PC-3 (cell line): ENCODE measurements at regions not wholly inside any gene's neighbourhood (a gene's known extent, or its start where the extent isn't known, plus 50 kb on each side); places are given as distances from the start of the nearest gene placed in this dataset.

Experiments
- ATAC-seq: fragments of 200-7000 bp; cut with Tn5 transposase; 2 replicates; pipeline ENCODE4 v1.9.1; 2020; ENCODE audit warnings: mild to moderate bottlenecking, moderate library complexity
- BruUV-seq: library from RNA; stranded (reverse); fragments of 400-500 nt; replicated peaks from 2 replicates; lab custom pipeline; 2021; lab: Mats Ljungman, UMichigan
- CTCF ChIA-PET: fragments of 300-600 bp; sonication (Branson Sonifier 250); formaldehyde crosslinking; loops from one replicate; lab custom pipeline; 2022; ENCODE audit warnings: antibody characterized with exemption; lab: Charles Lee
- POLR2A ChIA-PET: fragments of 300-600 bp; sonication (Branson Sonifier 250); formaldehyde crosslinking; loops from one replicate; lab custom pipeline; 2022; ENCODE audit warnings: antibody characterized with exemption; ENCODE audit not compliant: unreplicated experiment; lab: Charles Lee
- DNase-seq: peaks from one replicate; pipeline ENCODE4 v3.0.0-alpha.2; 2015
- H2AFZ ChIP-seq: fragments of 300-600 bp; sonication (generic); 2 replicates; pipeline ENCODE4 v1.6.0; 2016; ENCODE audit warnings: antibody characterized with exemption, low read length
- H3F3A ChIP-seq: fragments of 300-600 bp; sonication (generic); one replicate; pipeline ENCODE4 v1.6.0; 2017; ENCODE audit warnings: antibody characterized with exemption, low read length, control low read depth, mild to moderate bottlenecking; ENCODE audit not compliant: unreplicated experiment
- H3K27ac ChIP-seq: fragments of 300-600 bp; sonication (generic); 2 replicates; pipeline ENCODE4 v1.5.1; 2016; ENCODE audit warnings: mild to moderate bottlenecking, low read length
- H3K27me3 ChIP-seq: fragments of 300-600 bp; sonication (generic); 2 replicates; pipeline ENCODE4 v1.6.1; 2016; ENCODE audit warnings: low read length, mixed read lengths
- H3K36me3 ChIP-seq: fragments of 300-600 bp; sonication (generic); 2 replicates; pipeline ENCODE4 v1.6.1; 2016; ENCODE audit warnings: low read depth, mixed run types, low read length, mixed read lengths
- H3K4me1 ChIP-seq: fragments of 300-600 bp; sonication (generic); 2 replicates; pipeline ENCODE4 v1.5.1; 2016; ENCODE audit warnings: low read length; ENCODE audit not compliant: insufficient read depth
- H3K4me2 ChIP-seq: fragments of 300-600 bp; sonication (generic); 2 replicates; pipeline ENCODE4 v1.6.0; 2016; ENCODE audit warnings: low read length
- H3K4me3 ChIP-seq: fragments of 300-600 bp; sonication (generic); 2 replicates; pipeline ENCODE4 v1.5.1; 2016; ENCODE audit warnings: mild to moderate bottlenecking, low read length, mixed read lengths
- H3K79me2 ChIP-seq: fragments of 300-600 bp; sonication (generic); 2 replicates; pipeline ENCODE4 v1.6.1; 2017; ENCODE audit warnings: low read length, mixed read lengths
- H3K9ac ChIP-seq: fragments of 300-600 bp; sonication (generic); 2 replicates; pipeline ENCODE4 v1.6.0; 2016; ENCODE audit warnings: mild to moderate bottlenecking, low read length
- H3K9me2 ChIP-seq: fragments of 300-600 bp; sonication (generic); replicated peaks from 2 replicates; pipeline ENCODE4 v1.6.1; 2016; ENCODE audit warnings: mixed run types, low read length, mixed read lengths
- H3K9me3 ChIP-seq: fragments of 300-600 bp; sonication (generic); 2 replicates; pipeline ENCODE4 v1.6.1; 2016; ENCODE audit warnings: low read length, mixed read lengths
- H4K20me1 ChIP-seq: fragments of 300-600 bp; sonication (generic); 2 replicates; pipeline ENCODE4 v1.6.1; 2016; ENCODE audit warnings: low read length, mixed read lengths
- CTCF ChIP-seq: fragments of 300-600 bp; sonication (generic); conservative IDR thresholded peaks from 2 replicates; pipeline ENCODE4 v1.5.1; 2017; ENCODE audit warnings: antibody characterized with exemption, low read depth, mild to moderate bottlenecking, low read length
- EZH2 ChIP-seq: fragments of 300-600 bp; sonication (generic); IDR thresholded peaks from one replicate; pipeline ENCODE4 v1.6.1; 2017; ENCODE audit warnings: antibody characterized with exemption, mild to moderate bottlenecking, low read length; ENCODE audit not compliant: unreplicated experiment
- EZH2phosphoT487 ChIP-seq: fragments of 300-600 bp; sonication (generic); IDR thresholded peaks from 2 replicates; pipeline ENCODE4 v1.6.1; 2018; ENCODE audit warnings: mild to moderate bottlenecking, antibody characterized with exemption, low read length, borderline replicate concordance
- intact Hi-C: fragments of 100-400 bp; cut with micrococcal nuclease; formaldehyde crosslinking; loops from 2 replicates; pipeline ENCODE4 v1.9.0; 2023

DNA sequence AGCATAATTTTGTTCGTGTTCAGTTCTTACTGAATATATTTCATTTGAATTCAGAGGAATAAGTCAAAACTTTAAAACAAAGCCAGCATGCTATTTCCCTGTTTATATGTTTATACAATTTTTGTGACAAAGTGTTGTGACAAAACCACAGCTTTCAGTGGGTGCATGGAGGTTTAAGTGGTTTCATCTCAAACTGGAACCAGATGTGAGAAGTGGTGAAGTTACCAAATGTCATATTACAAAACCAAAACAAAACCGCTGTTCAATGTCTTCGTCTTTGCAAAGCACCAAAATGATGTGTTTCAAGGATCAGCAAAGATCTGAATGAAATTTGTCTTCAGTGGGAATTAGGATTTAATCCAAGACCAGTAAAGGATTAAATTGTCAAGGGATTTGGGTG is 59.3 kb upstream of the OSTN start:
- Histone ChIP-seq H4K20me1 (no peaks in the 10 kb centered on the region), H3K9ac (no peak overlapping the region), H3K36me3 (no peaks in the 10 kb centered on the region), H2AFZ (0 out of 2 replicates have a peak overlapping the region, but pooled peaks have one; percentile 11), H3K79me2 (no peaks in the 10 kb centered on the region), H3K27me3 (no peaks in the 10 kb centered on the region), H3K4me3 (no peak overlapping the region), H3K4me1 (peaks cover 21% of the 10 kb centered on the region), H3F3A (no peaks in the 10 kb centered on the region), H3K27ac (no peak overlapping the region), H3K9me2 (no peaks in the 10 kb centered on the region), H3K4me2 (no peak overlapping the region), H3K9me3 (no peaks in the 10 kb centered on the region)
- no TSS peak for BruUV-seq
- ATAC-seq (no peak), DNase-seq (no peak)
- ChIA-PET CTCF (no interaction called here), POLR2A (no interaction called here)
- no peak for TF ChIP-seq EZH2
- no peak for TF ChIP-seq CTCF
- intact Hi-C loops, result loop anchor here (2.0 to 5.0 kb wide), 4 partner anchors 72 to 257 kb away; no protein-coding TSS in a partner anchor

DNA sequence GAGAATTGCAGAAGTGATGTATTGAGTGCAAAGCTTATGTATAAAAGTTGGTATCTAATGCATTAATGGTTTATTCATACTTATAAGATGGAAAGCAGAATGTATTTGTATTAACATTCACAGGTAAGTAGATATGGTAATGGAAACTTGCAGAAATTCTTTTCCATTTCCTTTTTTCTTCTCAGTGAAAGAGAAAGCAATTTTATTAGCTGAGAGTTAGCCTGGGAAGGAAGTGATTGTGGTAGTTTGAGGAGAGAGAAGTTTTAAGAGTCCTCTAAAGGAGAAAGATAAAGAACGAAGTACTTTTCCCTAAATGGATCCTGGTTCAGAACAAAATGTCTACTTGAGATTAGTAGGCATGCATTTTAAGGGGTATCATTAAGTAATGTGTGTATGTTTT is 60.1 kb upstream of the OSTN start:
- H3K9ac ChIP-seq, result no peak overlapping the region
- H3K36me3 ChIP-seq, result no peaks in the 10 kb centered on the region
- H3K4me3 ChIP-seq, result no peak overlapping the region
- H3K4me1 ChIP-seq, result peaks cover 21% of the 10 kb centered on the region
- H3K27ac ChIP-seq, result no peak overlapping the region
- no TSS peak for BruUV-seq
- no peak overlapping the region for H2AFZ ChIP-seq
- no peaks in the 10 kb centered on the region for H3K9me3 ChIP-seq
- DNase-seq (no peak), ATAC-seq (no peak)
- intact Hi-C loops, result no loop called here
- no peak overlapping the region for H3K4me2 ChIP-seq
- no peaks in the 10 kb centered on the region for H3K79me2 ChIP-seq
- no peaks in the 10 kb centered on the region for H3K27me3 ChIP-seq
- no peaks in the 10 kb centered on the region for H3K9me2 ChIP-seq
- ChIA-PET CTCF (no interaction called here), POLR2A (no interaction called here)
- H4K20me1 ChIP-seq, result no peaks in the 10 kb centered on the region
- H3F3A ChIP-seq, result no peaks in the 10 kb centered on the region
- TF ChIP-seq EZH2phosphoT487, result no peak
- TF ChIP-seq EZH2, result no peak
- TF ChIP-seq CTCF, result no peak

GRCh38 chr3:191137708-191138107 is 61.3 kb upstream of the OSTN start:
- Histone ChIP-seq H3K27ac (no peak overlapping the region), H3K4me1 (peaks cover 14% of the 10 kb centered on the region), H2AFZ (no peak overlapping the region), H3K9me2 (no peaks in the 10 kb centered on the region), H3K27me3 (no peaks in the 10 kb centered on the region), H3K9me3 (no peaks in the 10 kb centered on the region), H3K36me3 (no peaks in the 10 kb centered on the region), H4K20me1 (no peaks in the 10 kb centered on the region), H3K79me2 (no peaks in the 10 kb centered on the region), H3K4me3 (no peak overlapping the region), H3F3A (no peaks in the 10 kb centered on the region), H3K4me2 (no peak overlapping the region), H3K9ac (no peak overlapping the region)
- ChIA-PET CTCF (interaction anchor here (0.6 kb wide), 1 partner anchor 108 kb away, joined by 3 read pairs; no protein-coding TSS in a partner anchor), POLR2A (no interaction called here)
- ATAC-seq (no peak), DNase-seq (no peak)
- no peak for TF ChIP-seq CTCF
- no peak for TF ChIP-seq EZH2phosphoT487
- TF ChIP-seq EZH2, result no peak
- intact Hi-C loops, result loop anchor here (2.0 kb wide), 1 partner anchor 107 kb away; no protein-coding TSS in a partner anchor
- BruUV-seq, result no TSS peak
